SK-N-MC (cell line): ENCODE measurements at regions not wholly inside any gene's neighbourhood (a gene's known extent, or its start where the extent isn't known, plus 50 kb on each side); places are given as distances from the start of the nearest gene placed in this dataset.

Source experiments
- EZH2 ChIP-seq: fragments of 200-600 bp; sonication (generic); IDR thresholded peaks from one replicate; pipeline ENCODE4 v1.6.1; 2017; ENCODE audit warnings: antibody characterized with exemption
- POLR2AphosphoS5 ChIP-seq: IDR thresholded peaks from 2 replicates; pipeline ENCODE4 v1.6.1; 2012; ENCODE audit warnings: mild to moderate bottlenecking, low read depth, low read length, borderline replicate concordance

- TF ChIP-seq EZH2 (no peak), POLR2AphosphoS5 (no peak)
Observed at GRCh38 chr10:43816351-43817321, 168.0 kb upstream of the ZNF32 start.
